ENCODE measurements at regions not wholly inside any gene's neighbourhood (a gene's known extent, or its start where the extent isn't known, plus 50 kb on each side); places are given as distances from the start of the nearest gene placed in this dataset.
"Not testable (repeated sequence)": the region's sequence is repeated elsewhere in the genome, so short reads cannot be mapped to it uniquely, and the experiment has no call there.

DNA sequence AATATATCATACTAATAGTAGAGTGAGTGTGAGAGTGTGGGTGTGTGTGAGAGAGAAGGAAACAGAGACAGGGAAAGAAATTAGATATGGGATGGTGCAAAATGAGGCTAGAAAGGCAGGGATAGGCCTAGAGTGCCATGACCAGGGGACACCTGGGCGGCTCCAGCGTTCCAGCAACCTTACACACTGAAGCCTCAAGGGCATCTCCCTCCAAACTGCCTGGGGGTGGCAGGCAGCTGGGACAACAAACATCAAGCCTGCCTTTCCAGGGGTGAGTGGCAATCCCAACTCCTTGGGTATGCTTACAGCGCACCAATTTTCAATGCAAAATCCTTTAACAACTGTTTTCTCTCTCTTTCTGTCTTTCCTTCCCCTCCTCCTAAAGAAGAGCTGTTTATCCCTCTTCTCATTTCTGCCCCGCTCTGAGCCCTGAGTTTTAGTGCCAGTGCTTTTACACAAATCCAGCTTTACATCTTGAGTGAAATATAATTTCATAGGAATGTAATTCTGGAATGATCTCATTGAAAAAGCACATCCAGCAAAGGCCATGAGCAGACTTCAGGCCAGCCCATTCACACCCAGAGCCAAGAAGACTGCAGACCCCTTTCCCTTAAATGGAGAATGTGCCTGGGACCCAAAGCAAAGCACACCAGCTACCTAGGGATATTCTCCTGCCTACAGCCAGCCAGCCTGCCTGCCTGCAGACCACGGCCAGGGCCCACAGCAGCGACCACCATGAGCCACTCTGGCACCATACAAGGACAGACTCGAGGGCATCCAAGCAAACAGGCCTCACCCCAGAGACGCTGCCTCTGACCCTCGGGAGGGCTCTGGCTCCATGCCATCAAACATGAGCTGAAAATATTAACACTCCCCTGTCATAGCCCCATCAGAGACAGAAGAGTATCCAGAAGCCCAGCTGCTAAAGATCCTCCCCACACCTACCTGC, 90.3 kb downstream of the RPL27A start:
- no peak for DNase-seq (ENCODE audit: low read depth)

DNA sequence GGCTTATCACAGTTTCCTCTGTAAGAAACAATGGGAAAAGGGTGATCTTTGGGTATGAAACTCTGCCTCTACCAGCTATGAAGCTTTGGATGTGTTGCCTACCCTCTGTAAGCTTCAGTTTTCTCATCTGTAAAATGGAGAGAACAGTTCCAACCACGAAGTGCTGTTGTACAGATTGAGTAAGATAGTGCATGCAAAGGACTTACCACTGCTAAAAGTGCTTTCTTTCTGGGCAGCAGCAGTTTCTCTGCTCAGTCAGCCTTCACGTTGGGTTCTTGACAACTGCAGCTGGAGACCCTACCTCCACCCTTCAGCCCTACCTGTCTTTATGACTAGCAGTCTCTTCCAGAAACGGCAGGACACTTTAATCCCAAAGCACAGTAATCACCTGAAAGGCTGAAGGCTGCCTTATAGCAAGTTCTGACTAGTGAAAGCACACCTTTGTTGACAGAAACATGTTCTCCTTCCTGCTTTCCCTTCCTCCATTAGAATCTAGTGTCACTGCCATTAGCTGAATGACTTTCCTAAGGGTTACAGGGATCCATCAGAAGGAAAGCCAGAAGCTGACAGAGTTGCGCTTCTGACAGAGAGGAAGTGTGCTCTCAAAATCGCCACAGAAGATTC, 91.4 kb downstream of the RPL27A start:
- DNase-seq (ENCODE audit: low read depth): no peak

DNA sequence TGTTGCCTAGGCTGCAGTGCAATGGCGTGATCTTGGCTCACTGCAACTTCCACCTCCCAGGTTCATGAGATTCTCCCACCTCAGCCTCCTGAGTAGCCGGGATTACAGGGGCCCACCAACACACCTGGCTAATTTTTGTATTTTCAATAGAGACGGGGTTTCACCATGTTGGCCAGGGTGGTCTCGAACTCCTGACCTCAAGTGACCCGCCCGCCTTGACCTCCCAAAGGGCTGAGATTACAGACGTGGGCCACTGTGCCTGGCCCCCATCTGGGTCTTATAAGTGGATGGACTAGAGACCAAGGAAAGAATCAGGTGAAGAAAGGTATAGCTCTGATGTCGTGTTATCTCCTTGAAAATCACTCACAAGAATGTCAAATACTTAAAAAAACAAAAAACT, 92.3 kb downstream of the RPL27A start:
- not testable (repeated sequence) for DNase-seq (ENCODE audit: low read depth)

DNA sequence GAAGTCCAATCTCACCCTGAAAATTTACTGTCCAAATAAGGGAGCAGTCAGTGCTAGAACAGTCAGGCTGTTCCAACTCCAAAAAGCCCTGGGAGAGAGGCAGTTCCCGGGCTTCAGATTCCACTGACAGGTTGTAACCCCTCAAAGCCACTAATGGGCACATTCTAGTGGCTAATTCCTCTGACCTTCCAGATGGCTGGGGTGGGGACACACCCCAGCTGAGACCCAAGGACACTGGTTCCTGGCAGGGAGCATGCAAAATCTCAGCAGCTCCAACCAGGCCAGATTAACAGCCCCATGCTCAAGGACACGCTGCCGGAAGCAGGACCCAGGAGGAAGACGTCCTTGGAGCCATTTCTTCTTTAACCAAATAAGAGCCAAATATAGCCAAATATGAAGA, 92.7 kb downstream of the RPL27A start:
- no peak for DNase-seq (ENCODE audit: low read depth)

DNA sequence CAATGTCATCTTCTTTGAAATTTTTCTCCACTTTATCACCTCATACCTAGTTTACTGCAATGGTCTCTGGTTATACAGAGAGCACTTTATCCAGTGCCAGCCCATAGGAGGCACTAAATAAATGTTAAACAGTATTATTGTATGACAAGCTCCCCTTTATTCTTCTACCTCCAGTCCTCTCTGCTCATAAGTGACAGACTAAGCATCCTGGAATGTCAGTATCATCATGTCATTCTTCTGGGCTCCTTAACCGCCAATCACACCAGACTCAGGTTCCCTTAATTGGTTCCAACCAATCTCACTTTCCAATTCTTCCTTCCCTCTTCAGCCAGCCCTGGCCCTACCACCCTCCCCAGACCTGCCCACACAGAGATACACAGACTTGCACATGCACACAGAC, 93.1 kb downstream of the RPL27A start:
- no peak for DNase-seq (ENCODE audit: low read depth)

- no peak for DNase-seq (ENCODE audit: low read depth)
Observed at GRCh38 chr11:8776209-8776608, 93.6 kb downstream of the RPL27A start.

DNA sequence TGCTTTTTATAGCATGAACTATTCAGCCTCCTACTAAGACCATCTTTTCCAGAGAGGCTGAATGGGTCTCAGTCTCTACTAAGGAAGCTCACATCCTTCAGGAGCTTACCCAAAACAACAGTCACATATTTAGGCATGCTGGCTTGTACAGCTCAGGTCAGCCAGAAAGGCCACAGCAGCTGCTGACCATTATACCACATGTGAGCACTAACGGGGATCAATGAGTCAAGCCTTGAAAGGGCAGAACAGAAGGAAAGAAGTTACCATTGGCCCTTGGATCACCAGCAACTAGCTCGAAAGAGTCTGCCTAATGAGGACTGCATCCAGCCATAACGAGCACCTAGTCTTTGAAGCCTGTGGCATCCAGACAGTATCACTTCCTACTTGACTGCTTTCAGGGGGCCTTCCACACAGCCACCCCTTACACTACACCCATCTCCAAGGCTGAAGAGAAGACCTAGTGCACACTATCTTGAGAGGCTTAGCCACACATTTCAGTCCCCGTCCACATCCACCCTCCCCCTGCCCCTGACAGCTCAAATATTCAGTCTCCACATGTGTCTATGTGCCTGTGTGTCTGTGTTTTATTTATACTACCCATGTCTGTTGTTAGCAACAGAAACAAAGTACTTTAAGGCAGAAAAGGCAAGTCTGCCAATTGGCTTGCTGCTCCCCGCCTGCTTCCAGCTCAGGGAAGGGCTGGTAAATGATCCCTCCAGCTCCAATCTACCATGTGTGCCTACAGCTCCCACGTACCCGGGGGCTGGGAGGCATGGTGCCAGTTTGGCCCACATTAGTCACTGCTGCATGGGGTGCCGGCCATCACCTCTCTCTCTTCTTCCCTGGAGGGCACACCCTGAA, 95.5 kb downstream of the RPL27A start:
- DNase-seq (ENCODE audit: low read depth): no peak

GRCh38 chr11:8779107-8779506, 96.5 kb downstream of the RPL27A start:
- no peak for DNase-seq (ENCODE audit: low read depth)

DNA sequence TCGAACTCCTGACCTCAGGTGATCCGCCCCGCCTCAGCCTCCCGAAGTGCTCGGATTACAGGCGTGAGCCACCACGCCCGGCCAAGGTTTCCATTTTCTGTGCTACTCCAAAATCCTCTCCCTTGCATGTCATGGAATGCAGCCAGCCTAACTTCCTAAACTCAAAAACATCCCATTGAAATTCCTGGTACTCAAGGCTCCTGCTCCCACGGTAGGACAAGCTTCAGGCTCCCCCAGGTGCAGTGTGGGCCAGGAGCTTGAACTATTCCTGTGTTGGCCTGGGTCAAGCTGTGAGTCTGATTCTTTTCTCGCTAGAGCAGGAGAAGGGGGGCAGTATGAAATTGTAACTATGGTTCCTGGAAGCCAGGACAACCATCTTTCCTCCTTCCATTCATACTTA, 97.1 kb downstream of the RPL27A start:
- DNase-seq (ENCODE audit: low read depth): no peak

DNA sequence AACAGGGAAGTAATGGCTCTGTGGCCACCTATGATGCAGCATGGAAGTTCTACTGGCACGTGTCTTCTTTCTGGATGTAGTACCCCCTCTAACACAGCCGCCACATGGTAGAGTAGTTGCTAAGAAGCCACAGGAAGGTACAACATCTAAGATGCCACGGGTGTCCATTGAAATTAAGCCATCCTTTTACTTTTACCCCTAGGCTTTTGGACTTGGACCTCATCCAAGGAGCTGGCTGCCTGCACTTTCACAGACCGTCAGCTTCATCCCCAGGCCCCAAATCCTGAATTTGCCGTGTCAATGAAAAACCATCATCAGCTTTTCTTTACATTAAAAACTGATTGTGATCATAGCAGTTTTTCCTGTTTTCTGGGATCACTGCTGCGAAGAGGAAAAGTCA, 102.4 kb downstream of the RPL27A start:
- DNase-seq (ENCODE audit: low read depth): no peak

GRCh38 chr11:8785457-8785856, 102.9 kb downstream of the RPL27A start:
- DNase-seq (ENCODE audit: low read depth): no peak

- DNase-seq (ENCODE audit: low read depth): no peak
Observed at GRCh38 chr11:8785998-8786397, 103.4 kb downstream of the RPL27A start.

- no peak for DNase-seq (ENCODE audit: low read depth)
Observed at GRCh38 chr11:8786933-8787332, 104.3 kb downstream of the RPL27A start.

DNA sequence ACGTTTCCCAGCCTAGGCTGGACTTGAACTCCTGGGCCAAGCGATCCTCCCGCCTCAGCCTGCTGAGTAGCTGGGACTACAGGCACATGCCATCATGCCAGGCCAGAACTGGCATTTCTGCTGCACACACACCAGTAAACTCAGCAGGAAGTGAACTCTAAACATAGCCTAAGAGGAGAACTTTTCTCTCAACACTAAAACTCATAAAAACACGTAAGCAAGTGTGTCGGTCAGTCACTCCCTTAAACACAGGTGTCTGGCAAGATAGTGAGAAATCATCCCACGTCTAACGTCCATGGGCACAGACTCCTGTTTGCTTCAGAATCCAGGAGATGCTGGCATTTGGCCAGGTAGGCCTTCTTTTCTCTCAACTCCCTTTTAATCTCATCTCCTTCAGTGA, 104.8 kb downstream of the RPL27A start:
- no peak for DNase-seq (ENCODE audit: low read depth)

DNA sequence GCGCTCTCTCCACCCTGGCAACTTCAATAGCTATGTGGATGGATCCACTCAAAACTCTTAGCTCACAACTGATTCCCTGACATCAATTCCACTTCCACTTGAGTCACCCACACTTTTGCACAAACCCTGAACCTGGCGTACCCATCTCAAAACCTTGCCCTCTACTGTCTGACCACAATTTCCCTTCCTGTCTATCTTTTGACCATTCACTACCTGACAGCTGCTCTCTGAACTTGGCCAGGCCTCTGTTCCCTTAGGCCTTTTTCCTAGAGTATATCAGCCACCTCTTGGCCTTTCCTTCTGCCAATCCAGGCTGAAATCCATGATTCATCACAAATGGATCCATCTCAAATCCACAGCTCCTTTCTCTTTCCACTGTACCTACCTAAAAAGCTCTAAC, 106.0 kb downstream of the RPL27A start:
- no peak for DNase-seq (ENCODE audit: low read depth)

DNA sequence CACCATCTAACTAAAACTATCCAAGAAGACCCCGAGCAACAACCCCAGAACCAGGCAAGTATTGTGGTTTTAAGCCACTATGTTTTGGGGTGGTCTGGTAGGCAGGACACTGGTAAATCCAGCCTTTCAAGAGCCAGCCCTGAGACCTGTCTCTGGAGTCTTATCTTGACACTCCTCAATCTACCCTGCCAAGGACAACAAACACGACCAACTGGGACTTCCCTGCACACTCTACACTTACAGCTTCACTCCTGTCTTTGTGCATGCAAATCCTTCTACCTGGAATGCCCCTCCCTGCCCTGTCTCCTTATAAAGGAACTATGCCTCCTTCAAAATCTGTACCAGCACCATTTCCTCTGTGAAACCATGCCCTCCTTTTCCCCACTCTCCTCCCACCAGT, 107.3 kb downstream of the RPL27A start:
- DNase-seq (ENCODE audit: low read depth): no peak

DNA sequence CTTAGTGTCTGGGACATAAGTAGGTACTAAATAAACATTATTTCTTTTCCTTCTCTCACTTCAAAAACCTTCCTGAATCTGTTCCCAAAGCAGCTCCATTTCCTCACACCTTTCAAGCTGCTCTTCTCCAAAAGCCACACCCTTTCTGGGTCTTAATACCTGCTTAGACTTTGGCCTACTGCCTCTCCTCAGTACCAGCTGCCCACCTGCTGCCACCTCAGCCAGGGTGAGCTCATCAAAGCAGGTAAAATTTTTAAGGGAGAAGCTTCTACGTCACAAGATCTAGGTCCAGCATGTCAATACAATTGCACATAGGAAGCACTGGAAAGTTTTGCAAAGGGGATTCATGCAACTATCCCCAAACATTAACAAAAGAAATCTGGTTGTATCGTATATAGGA, 108.4 kb downstream of the RPL27A start:
- DNase-seq (ENCODE audit: low read depth): no peak

DNA sequence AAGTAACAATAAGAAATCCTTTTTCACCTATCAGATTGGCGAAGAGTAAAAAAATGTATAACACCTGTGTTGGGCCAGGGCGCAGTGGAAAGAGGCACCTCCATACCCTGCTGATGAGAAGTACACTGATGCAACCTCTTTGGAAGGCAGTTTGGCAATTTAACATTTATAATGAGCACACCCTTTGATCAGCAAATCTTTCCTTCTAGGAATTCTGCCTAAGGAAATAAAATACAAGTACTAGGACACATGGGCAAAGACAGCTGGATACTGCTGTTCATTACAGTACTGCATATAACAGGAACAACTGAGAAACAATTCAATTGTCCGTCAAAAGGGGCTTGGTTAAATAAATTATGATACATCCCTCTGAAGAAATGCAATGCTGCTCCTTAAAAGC, 110.1 kb downstream of the RPL27A start:
- DNase-seq (ENCODE audit: low read depth): no peak

DNA sequence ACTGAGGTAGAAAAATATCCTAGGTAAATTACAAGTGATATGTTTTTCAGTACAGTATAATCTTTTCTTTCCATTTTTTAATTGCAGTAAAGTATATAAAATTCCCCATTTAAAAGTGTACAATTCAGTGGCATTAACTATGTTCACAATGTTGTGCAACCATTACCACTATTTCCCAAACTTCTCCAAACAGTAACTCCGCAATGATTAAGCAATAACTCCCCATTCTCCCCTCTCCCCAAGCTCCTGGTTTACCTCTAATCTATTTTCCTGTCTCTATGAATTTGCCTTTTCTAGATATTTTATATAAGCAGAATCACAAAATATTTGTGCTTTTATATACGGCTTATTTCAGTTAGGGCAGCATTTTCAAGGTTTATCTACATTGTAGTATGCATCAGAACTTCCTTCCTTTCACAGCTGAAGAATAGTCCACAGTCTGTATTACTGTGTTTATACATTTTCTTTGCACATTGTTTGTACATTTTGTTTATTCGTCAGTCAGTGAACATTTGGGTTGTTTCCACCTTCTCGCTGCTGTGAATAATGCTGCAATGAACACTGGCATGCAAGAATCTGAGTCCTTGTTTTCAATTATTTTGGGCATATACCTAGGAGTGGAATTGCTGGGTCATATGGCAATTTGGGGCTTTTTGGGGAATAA, 110.7 kb downstream of the RPL27A start:
- no peak for DNase-seq (ENCODE audit: low read depth)

- DNase-seq (ENCODE audit: low read depth): no peak
Observed at GRCh38 chr11:8794126-8794525, 111.5 kb downstream of the RPL27A start.

GRCh38 chr11:8794677-8795103, 112.1 kb downstream of the RPL27A start:
- DNase-seq (ENCODE audit: low read depth): no peak

- no peak for DNase-seq (ENCODE audit: low read depth)
Observed at GRCh38 chr11:8796941-8797340, 114.0 kb upstream of the AKIP1 start.
